ENCODE measurements at regions not wholly inside any gene's neighbourhood (a gene's known extent, or its start where the extent isn't known, plus 50 kb on each side); places are given as distances from the start of the nearest gene placed in this dataset.

- no peaks in the 10 kb centered on the region for H3K36me3 ChIP-seq
- H3K4me3 ChIP-seq = no peak overlapping the region
- TF ChIP-seq CTCF (IDR thresholded peaks at IDR 0.05) = no peak
- H3K4me1 ChIP-seq = no peaks in the 10 kb centered on the region
- H3K27ac ChIP-seq = no peak overlapping the region
- intact Hi-C loops (cut with DNase I) = no loop called here
- H3K9ac ChIP-seq (ENCODE audit: low read depth in 2 of 2, low read length in 2 of 2) = no peak overlapping the region
- DNase-seq = no peak
- no peaks in the 10 kb centered on the region for H3K9me3 ChIP-seq
- no peaks in the 10 kb centered on the region for H3K27me3 ChIP-seq
Measured at GRCh38 chr5:38638656-38639055, 82.2 kb upstream of the LIFR start.

- no peaks in the 10 kb centered on the region for H3K27me3 ChIP-seq
- no peak for TF ChIP-seq CTCF (IDR thresholded peaks at IDR 0.05)
- H3K9ac ChIP-seq (ENCODE audit: low read depth in 2 of 2, low read length in 2 of 2) = no peak overlapping the region
- H3K27ac ChIP-seq = no peak overlapping the region
- intact Hi-C loops (cut with DNase I) = no loop called here
- no peak for DNase-seq
- no peak overlapping the region for H3K4me3 ChIP-seq
- no peaks in the 10 kb centered on the region for H3K4me1 ChIP-seq
- H3K9me3 ChIP-seq = no peaks in the 10 kb centered on the region
- H3K36me3 ChIP-seq = no peaks in the 10 kb centered on the region
Measured at GRCh38 chr5:38639377-38640358, 83.2 kb upstream of the LIFR start.

- no peak for DNase-seq
- Histone ChIP-seq H3K4me3 (no peak overlapping the region), H3K27me3 (no peaks in the 10 kb centered on the region), H3K27ac (no peak overlapping the region), H3K36me3 (no peaks in the 10 kb centered on the region), H3K9me3 (no peaks in the 10 kb centered on the region), H3K4me1 (no peaks in the 10 kb centered on the region), H3K9ac (ENCODE audit: low read depth in 2 of 2, low read length in 2 of 2) (no peak overlapping the region)
- TF ChIP-seq CTCF (IDR thresholded peaks at IDR 0.05) = no peak
- intact Hi-C loops (cut with DNase I) = no loop called here
Measured at GRCh38 chr5:38641003-38641402, 84.6 kb upstream of the LIFR start.

GRCh38 chr5:38642189-38642911 lies 85.9 kb upstream of the LIFR start:
- TF ChIP-seq CTCF (IDR thresholded peaks at IDR 0.05) = no peak
- Histone ChIP-seq H3K9ac (ENCODE audit: low read depth in 2 of 2, low read length in 2 of 2) (no peak overlapping the region), H3K4me3 (no peak overlapping the region), H3K27me3 (no peaks in the 10 kb centered on the region), H3K4me1 (no peaks in the 10 kb centered on the region), H3K36me3 (no peaks in the 10 kb centered on the region), H3K9me3 (no peaks in the 10 kb centered on the region), H3K27ac (no peak overlapping the region)
- DNase-seq = no peak
- intact Hi-C loops (cut with DNase I) = no loop called here

- Histone ChIP-seq H3K27me3 (no peaks in the 10 kb centered on the region), H3K9ac (ENCODE audit: low read depth in 2 of 2, low read length in 2 of 2) (no peak overlapping the region), H3K9me3 (no peaks in the 10 kb centered on the region), H3K4me3 (no peak overlapping the region), H3K36me3 (no peaks in the 10 kb centered on the region), H3K27ac (no peak overlapping the region), H3K4me1 (no peaks in the 10 kb centered on the region)
- TF ChIP-seq CTCF (IDR thresholded peaks at IDR 0.05) = no peak
- intact Hi-C loops (cut with DNase I) = no loop called here
- DNase-seq = no peak
Measured at GRCh38 chr5:38643616-38644015, 87.2 kb upstream of the LIFR start.

Data from colonic mucosa (tissue), 4 donors.